H1 (cell line): ENCODE measurements at regions not wholly inside any gene's neighbourhood (a gene's known extent, or its start where the extent isn't known, plus 50 kb on each side); places are given as distances from the start of the nearest gene placed in this dataset.

Source experiments
- CTCF ChIA-PET: fragments of 300-600 bp; sonication (Branson Sonifier 250); formaldehyde crosslinking; loops from one replicate; lab custom pipeline; 2021; ENCODE audit not compliant: partially characterized antibody; lab: Charles Lee
- POLR2A ChIA-PET: fragments of 300-600 bp; sonication (Branson Sonifier 250); formaldehyde crosslinking; loops from one replicate; lab custom pipeline; 2021; ENCODE audit warnings: inconsistent platforms; ENCODE audit not compliant: partially characterized antibody; lab: Charles Lee
- DNase-seq, 2 experiments: peaks; one replicate each; pipeline versions ENCODE4 v3.0.0 to v3.0.0-alpha.2; 2010 to 2022; ENCODE audit warnings: low spot score in 2 of 2, low read depth in 1 of 2, mixed read lengths in 1 of 2
- FAIRE-seq: peaks from 2 replicates; lab custom pipeline; 2011; peaks lifted over from hg19 to GRCh38; lab: Jason Lieb, UNC
- H2AFZ ChIP-seq: 2 replicates; pipeline ENCODE4 v1.8.1; 2012; ENCODE audit warnings: low read length, inconsistent platforms
- H2AK5ac ChIP-seq: 2 replicates; pipeline ENCODE4 v1.6.1; 2013; ENCODE audit warnings: low read depth, low read length
- H2BK120ac ChIP-seq: replicated peaks from 2 replicates; pipeline ENCODE3; 2013; ENCODE audit warnings: low read depth, low read length, inconsistent platforms
- H2BK12ac ChIP-seq: 2 replicates; pipeline ENCODE4 v1.6.1; 2013; ENCODE audit warnings: low read depth, low read length
- H2BK15ac ChIP-seq: 2 replicates; pipeline ENCODE4 v1.6.1; 2013; ENCODE audit warnings: low read length
- H2BK20ac ChIP-seq: 2 replicates; pipeline ENCODE4 v1.6.1; 2013; ENCODE audit warnings: low read length
- H2BK5ac ChIP-seq: 2 replicates; pipeline ENCODE4 v1.6.1; 2013; ENCODE audit warnings: low read depth, low read length
- H3K14ac ChIP-seq: 2 replicates; pipeline ENCODE4 v1.6.1; 2013; ENCODE audit warnings: inconsistent platforms; ENCODE audit not compliant: insufficient read length
- H3K18ac ChIP-seq: 2 replicates; pipeline ENCODE4 v1.6.1; 2013; ENCODE audit warnings: low read length; ENCODE audit errors: extremely low read depth
- H3K23ac ChIP-seq: 2 replicates; pipeline ENCODE4 v1.6.1; 2013; ENCODE audit warnings: inconsistent platforms; ENCODE audit not compliant: insufficient read length
- H3K23me2 ChIP-seq: 2 replicates; pipeline ENCODE4 v1.6.1; 2013; ENCODE audit warnings: low read depth, low read length
- H3K27ac ChIP-seq: 2 replicates; pipeline ENCODE4 v1.6.1; 2011; ENCODE audit warnings: low read depth, low read length, inconsistent platforms
- H3K27me3 ChIP-seq, 4 experiments: replicated peaks in 1 of 4; 1 replicate in 1 of 4; 2 replicates in 3 of 4; pipeline versions ENCODE4 v1.6.1 to v1.8.1; 2011 to 2013; ENCODE audit warnings: low read length in 3 of 4, mild to moderate bottlenecking in 3 of 4, inconsistent platforms in 2 of 4, mixed read lengths in 2 of 4, moderate library complexity in 1 of 4; ENCODE audit not compliant: control insufficient read depth in 3 of 4, insufficient read depth in 3 of 4; ENCODE audit errors: extremely low read depth in 1 of 4
- H3K36me3 ChIP-seq, 4 experiments: 2 replicates each; pipeline versions ENCODE4 v1.6.1 to v1.8.1; 2011 to 2013; ENCODE audit warnings: mild to moderate bottlenecking in 4 of 4, low read length in 3 of 4, moderate library complexity in 2 of 4, control low read depth in 1 of 4, inconsistent platforms in 1 of 4; ENCODE audit not compliant: insufficient read depth in 4 of 4, control insufficient read depth in 2 of 4
- H3K4ac ChIP-seq: replicated peaks from 2 replicates; pipeline ENCODE3; 2013; ENCODE audit warnings: low read length, low read depth, mixed read lengths, inconsistent platforms; ENCODE audit not compliant: insufficient read length
- H3K4me1 ChIP-seq, 4 experiments: replicated peaks in 1 of 4; 1 replicate in 1 of 4; 2 replicates in 3 of 4; pipeline versions ENCODE4 v1.6.1 to v1.8.1; 2011 to 2013; ENCODE audit warnings: low read length in 3 of 4, inconsistent platforms in 2 of 4, mixed read lengths in 1 of 4; ENCODE audit not compliant: insufficient read depth in 4 of 4, control insufficient read depth in 3 of 4
- H3K4me2 ChIP-seq, 2 experiments: 2 replicates each; pipeline versions ENCODE4 v1.6.1 to v1.8.1; 2011 to 2013; ENCODE audit warnings: low read depth in 2 of 2, low read length in 2 of 2, control low read depth in 1 of 2, inconsistent platforms in 1 of 2, mild to moderate bottlenecking in 1 of 2; ENCODE audit not compliant: insufficient read depth in 1 of 2
- H3K4me3 ChIP-seq, 4 experiments: fragments of 200-600, 300-600 bp in 1 of 4; sonication (generic), shearing (Covaris generic), sonication (Bioruptor Twin) in 1 of 4; 2 replicates each; pipeline versions ENCODE4 v1.5.1 to v1.8.1; 2011 to 2016; ENCODE audit warnings: low read length in 4 of 4, low read depth in 3 of 4, control low read depth in 2 of 4, inconsistent platforms in 2 of 4, mild to moderate bottlenecking in 2 of 4, mixed read lengths in 1 of 4, moderate library complexity in 1 of 4; ENCODE audit not compliant: insufficient read depth in 2 of 4; ENCODE audit errors: extremely low read depth in 1 of 4
- H3K56ac ChIP-seq: replicated peaks from 2 replicates; pipeline ENCODE3; 2013; ENCODE audit warnings: low read depth, mild to moderate bottlenecking, mixed read lengths, low read length, inconsistent platforms; ENCODE audit not compliant: insufficient read length
- H3K79me1 ChIP-seq: 2 replicates; pipeline ENCODE4 v1.6.1; 2013; ENCODE audit warnings: low read depth, low read length, control low read depth
- H3K79me2 ChIP-seq, 2 experiments: 2 replicates each; pipeline versions ENCODE4 v1.6.1 to v1.8.1; 2012 to 2013; ENCODE audit warnings: low read length in 2 of 2, mild to moderate bottlenecking in 2 of 2, inconsistent platforms in 1 of 2; ENCODE audit not compliant: insufficient read depth in 2 of 2, control insufficient read depth in 1 of 2
- H3K9ac ChIP-seq, 4 experiments: replicated peaks in 1 of 4; 1 replicate in 1 of 4; 2 replicates in 3 of 4; pipeline versions ENCODE4 v1.6.1 to v1.8.1; 2011 to 2013; ENCODE audit warnings: low read depth in 3 of 4, low read length in 3 of 4, control low read depth in 2 of 4, mild to moderate bottlenecking in 2 of 4, moderate library complexity in 2 of 4, inconsistent platforms in 1 of 4; ENCODE audit errors: extremely low read depth in 1 of 4
- H3K9me3 ChIP-seq, 2 experiments: 2 replicates each; pipeline versions ENCODE4 v1.6.1 to v1.8.1; 2012 to 2013; ENCODE audit warnings: mild to moderate bottlenecking in 2 of 2, moderate library complexity in 2 of 2, control low read depth in 1 of 2, inconsistent platforms in 1 of 2, low read depth in 1 of 2, low read length in 1 of 2, mixed read lengths in 1 of 2; ENCODE audit not compliant: insufficient read depth in 2 of 2
- H4K20me1 ChIP-seq, 2 experiments: replicated peaks in 1 of 2; 2 replicates each; pipeline versions ENCODE3 to v1.8.1; 2011 to 2013; ENCODE audit warnings: inconsistent platforms in 2 of 2, low read length in 2 of 2, mild to moderate bottlenecking in 1 of 2; ENCODE audit not compliant: insufficient read depth in 2 of 2, control insufficient read depth in 1 of 2
- H4K5ac ChIP-seq: 2 replicates; pipeline ENCODE4 v1.6.1; 2013; ENCODE audit warnings: low read length, low read depth, mixed read lengths, inconsistent platforms; ENCODE audit not compliant: insufficient read length
- H4K8ac ChIP-seq: 2 replicates; pipeline ENCODE4 v1.8.0; 2013; ENCODE audit warnings: mild to moderate bottlenecking, moderate library complexity, low read length, inconsistent platforms; ENCODE audit not compliant: insufficient read depth; ENCODE audit errors: extremely low read depth
- H4K91ac ChIP-seq: replicated peaks from 2 replicates; pipeline ENCODE3; 2013; ENCODE audit warnings: low read length, mixed read lengths, inconsistent platforms; ENCODE audit not compliant: insufficient read length
- CBX5 ChIP-seq: fragments of 300-800, 300-1000 bp; sonication (generic); IDR thresholded peaks from 2 replicates; pipeline ENCODE4 v1.7.1; 2016; ENCODE audit warnings: antibody characterized with exemption, low read length, low read depth
- CHD2 ChIP-seq: IDR thresholded peaks from 2 replicates; pipeline ENCODE4 v1.6.1; 2012; ENCODE audit warnings: low read length, improper control_type of control experiment
- CREB1 ChIP-seq: IDR thresholded peaks from 2 replicates; pipeline ENCODE4 v1.6.1; 2012; ENCODE audit warnings: inconsistent platforms
- HDAC6 ChIP-seq: IDR thresholded peaks from one replicate; pipeline ENCODE4 v1.7.1; 2012; ENCODE audit warnings: low read depth, mild to moderate bottlenecking, inconsistent platforms, low read length, moderate library complexity
- JUND ChIP-seq: IDR thresholded peaks from 2 replicates; pipeline ENCODE4 v1.6.1; 2011; ENCODE audit warnings: mild to moderate bottlenecking, improper control_type of control experiment, low read length
- KDM5A ChIP-seq: fragments of 200-600 bp; IDR thresholded peaks from 2 replicates; pipeline ENCODE4 v1.7.1; 2012; ENCODE audit warnings: mild to moderate bottlenecking, low read length, inconsistent platforms, mixed read lengths
- PHF8 ChIP-seq: fragments of 200-600 bp; sonication (generic); conservative IDR thresholded peaks from 2 replicates; pipeline ENCODE4 v1.7.1; 2012; ENCODE audit warnings: low read depth, mild to moderate bottlenecking, inconsistent platforms, low read length, moderate library complexity
- POLR2AphosphoS5 ChIP-seq: IDR thresholded peaks from 2 replicates; pipeline ENCODE4 v1.6.1; 2011; ENCODE audit warnings: low read depth, low read length
- RAD21 ChIP-seq, 2 experiments: IDR thresholded peaks in 1 of 2; conservative IDR thresholded peaks in 1 of 2; 2 replicates each; pipeline ENCODE4 v1.6.1; 2011; ENCODE audit warnings: low read depth in 2 of 2, low read length in 2 of 2, improper control_type of control experiment in 1 of 2, inconsistent platforms in 1 of 2, mild to moderate bottlenecking in 1 of 2, moderate library complexity in 1 of 2
- RXRA ChIP-seq: IDR thresholded peaks from 2 replicates; pipeline ENCODE4 v1.6.1; 2011; ENCODE audit warnings: low read depth, mild to moderate bottlenecking, low read length, moderate library complexity; ENCODE audit not compliant: insufficient read depth
- SP2 ChIP-seq: IDR thresholded peaks from 2 replicates; pipeline ENCODE4 v1.6.1; 2012; ENCODE audit warnings: mild to moderate bottlenecking, low read length, inconsistent platforms
- SUZ12 ChIP-seq: fragments of 200-600 bp; sonication (generic); IDR thresholded peaks from 2 replicates; pipeline ENCODE4 v1.6.1; 2012; ENCODE audit warnings: mild to moderate bottlenecking, inconsistent platforms, low read length, moderate library complexity, mixed read lengths
- TCF12 ChIP-seq: IDR thresholded peaks from 2 replicates; pipeline ENCODE4 v1.6.1; 2011; ENCODE audit warnings: low read depth, mild to moderate bottlenecking, low read length
- WGBS, 2 experiments: shearing (Covaris generic) in 1 of 2; methylation state at CpG; one replicate each; pipeline versions ENCODE4 v1.1.6 to v1.1.7; 2013 to 2015; ENCODE audit warnings: low lambda C conversion rate in 2 of 2, mixed read lengths in 2 of 2, inconsistent platforms in 1 of 2, low coverage in 1 of 2, missing lambda C conversion rate in 1 of 2; ENCODE audit not compliant: insufficient replicate concordance in 2 of 2, insufficient coverage in 1 of 2, insufficient read length in 1 of 2; ENCODE audit errors: extremely low coverage in 1 of 2, missing lambda C conversion rate in 1 of 2; 5-methylcytosine and 5-hydroxymethylcytosine counted together

DNA sequence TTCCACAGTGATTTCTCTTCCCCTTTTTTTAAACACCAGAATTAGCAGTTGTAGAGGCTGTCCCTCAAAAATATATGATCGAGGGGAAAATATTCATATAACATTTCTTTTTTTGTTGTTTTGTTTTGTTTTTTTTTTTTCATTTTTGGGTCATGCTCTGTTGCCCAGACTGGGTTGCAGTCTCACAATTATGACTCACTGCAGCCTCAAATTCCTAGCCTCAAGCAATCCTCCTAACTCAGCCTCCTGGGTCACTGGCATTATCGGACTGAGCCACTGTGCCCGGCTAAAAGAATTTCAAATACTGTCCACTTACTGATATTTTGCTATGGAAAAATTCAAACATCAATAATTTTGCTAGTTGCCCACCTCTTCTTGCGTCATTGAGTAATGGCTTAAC, 134.0 kb downstream of the HFE start:
- DNase-seq, result no peak
- ChIA-PET CTCF (interaction anchor here (0.6 kb wide), 1 partner anchor 188 kb away, joined by 3 read pairs; no protein-coding TSS in a partner anchor), POLR2A (interaction anchor here (0.9 to 40.4 kb wide), 15 partner anchors 9 to 1644 kb away, joined by 3 to 2731 read pairs (median 6); a partner anchor contains a TSS)
- Histone ChIP-seq H2BK15ac (no peak overlapping the region), H4K5ac (no peak overlapping the region), H3K18ac (no peak overlapping the region), H2AFZ (no peak overlapping the region), H3K4me1 (peaks cover 0 to 6% (median 1%) of the 10 kb centered on the region in 4 experiments; a peak in 5 of 7 replicates), H3K79me1 (no peaks in the 10 kb centered on the region), H3K23ac (no peak overlapping the region), H3K56ac (no peak overlapping the region), H4K91ac (no peak overlapping the region), H3K4ac (no peak overlapping the region), H4K20me1 (peaks cover 0 to 2% of the 10 kb centered on the region in 2 experiments), H2BK120ac (no peak overlapping the region), H2AK5ac (no peak overlapping the region), H3K79me2 (no peaks in the 10 kb centered on the region), H3K4me3 (no peak overlapping the region), H3K9me3 (no peaks in the 10 kb centered on the region), H3K27ac (no peak overlapping the region), H3K14ac (no peak overlapping the region), H3K27me3 (no peaks in the 10 kb centered on the region), H3K36me3 (no peaks in the 10 kb centered on the region), H2BK5ac (no peak overlapping the region), H2BK20ac (no peak overlapping the region), H3K23me2 (peaks cover 15% of the 10 kb centered on the region), H3K4me2 (no peak overlapping the region), H3K9ac (no peak overlapping the region), H2BK12ac (no peak overlapping the region), H4K8ac (no peak overlapping the region)
- FAIRE-seq, result no peak
- WGBS, 2 experiments, result 93% methylated on average over 4 of the region's 4 CpGs; no CpG with 5 or more reads in 1 of the 2 experiments
- TF ChIP-seq JUND, result peak; percentile 49
- TF ChIP-seq CHD2, result no peak
- TF ChIP-seq PHF8, result no peak
- TF ChIP-seq CREB1, result peak; percentile 51; the same call in 1 of the 2 replicates
- TF ChIP-seq POLR2AphosphoS5, result no peak
- TF ChIP-seq RAD21 (IDR thresholded peaks at IDR 0.05 in 1 of 2, conservative IDR thresholded peaks at IDR 0.05 in 1 of 2; ENCODE audit: low read depth in 2 of 2, low read length in 2 of 2), result no peak
- no peak for TF ChIP-seq RXRA
- TF ChIP-seq SP2, result no peak
- no peak for TF ChIP-seq SUZ12
- TF ChIP-seq TCF12, result no peak
- TF ChIP-seq CBX5, result no peak
- no peak for TF ChIP-seq KDM5A
- no peak for TF ChIP-seq HDAC6
